Lung (tissue), 9 donors: ENCODE measurements at regions not wholly inside any gene's neighbourhood (a gene's known extent, or its start where the extent isn't known, plus 50 kb on each side); places are given as distances from the start of the nearest gene placed in this dataset.
A peak's percentile ranks its signal among the peaks of the same experiment; 100 is the strongest.
"Not testable (repeated sequence)": the region's sequence is repeated elsewhere in the genome, so short reads cannot be mapped to it uniquely, and the experiment has no call there.

Source experiments
- ATAC-seq: fragments of 200-7000 bp; cut with Tn5 transposase; one replicate; pipeline ENCODE4 v1.9.1; 2020; ENCODE audit warnings: moderate number of reproducible peaks; ENCODE audit not compliant: insufficient read depth, low FRiP score
- DNase-seq, 3 donors: peaks; one replicate each; pipeline ENCODE4 v3.0.0-alpha.2; 2013 to 2017
- H3K27ac ChIP-seq, 2 donors: one replicate each; pipeline ENCODE4 v1.5.1; 2013; ENCODE audit warnings: mild to moderate bottlenecking in 2 of 2, moderate library complexity in 2 of 2, control low read depth in 1 of 2, inconsistent platforms in 1 of 2, low read depth in 1 of 2, low read length in 1 of 2
- H3K27me3 ChIP-seq, 3 donors: one replicate each; pipeline ENCODE4 v1.5.1; 2013; ENCODE audit warnings: low read length in 2 of 3; ENCODE audit not compliant: control insufficient read depth in 3 of 3, insufficient read depth in 3 of 3
- H3K36me3 ChIP-seq, 4 donors: one replicate each; pipeline ENCODE4 v1.5.1; 2013; ENCODE audit warnings: low read length in 4 of 4, mild to moderate bottlenecking in 1 of 4, moderate library complexity in 1 of 4; ENCODE audit not compliant: control insufficient read depth in 4 of 4, insufficient read depth in 4 of 4
- H3K4me1 ChIP-seq, 5 donors: one replicate each; pipeline ENCODE4 v1.5.1; 2013; ENCODE audit warnings: low read length in 5 of 5, mild to moderate bottlenecking in 2 of 5, moderate library complexity in 1 of 5; ENCODE audit not compliant: control insufficient read depth in 5 of 5, insufficient read depth in 5 of 5
- H3K4me3 ChIP-seq: one replicate; pipeline ENCODE4 v1.5.1; 2013; ENCODE audit warnings: mild to moderate bottlenecking, control low read depth, moderate library complexity
- H3K9ac ChIP-seq, 2 donors: one replicate each; pipeline ENCODE4 v1.5.1; 2013; ENCODE audit warnings: low read length in 2 of 2, control low read depth in 1 of 2; ENCODE audit not compliant: insufficient read depth in 1 of 2
- H3K9me3 ChIP-seq, 4 donors: one replicate each; pipeline ENCODE4 v1.5.1; 2013; ENCODE audit warnings: low read length in 3 of 4, mild to moderate bottlenecking in 1 of 4, moderate library complexity in 1 of 4; ENCODE audit not compliant: control insufficient read depth in 4 of 4, insufficient read depth in 3 of 4
- WGBS, 2 donors: extraction: QIAGEN DNeasy Blood & Tissue Kit; methylation state at CpG; one replicate each; pipeline ENCODE4 v1.1.7; 2013; 5-methylcytosine and 5-hydroxymethylcytosine counted together
- donor health status: Bipolar disorder and iron deficiency.
- donor health status: healthy.
- donor health status: DM: yes; HTN: yes; CAD: no.

- DNase-seq: not testable (repeated sequence)
- WGBS, 2 donors: 80 to 81% methylated on average over 15 of the region's 15 CpGs
Observed at GRCh38 chr16:88178896-88179295, 203.9 kb upstream of the ZNF469 start.

DNA sequence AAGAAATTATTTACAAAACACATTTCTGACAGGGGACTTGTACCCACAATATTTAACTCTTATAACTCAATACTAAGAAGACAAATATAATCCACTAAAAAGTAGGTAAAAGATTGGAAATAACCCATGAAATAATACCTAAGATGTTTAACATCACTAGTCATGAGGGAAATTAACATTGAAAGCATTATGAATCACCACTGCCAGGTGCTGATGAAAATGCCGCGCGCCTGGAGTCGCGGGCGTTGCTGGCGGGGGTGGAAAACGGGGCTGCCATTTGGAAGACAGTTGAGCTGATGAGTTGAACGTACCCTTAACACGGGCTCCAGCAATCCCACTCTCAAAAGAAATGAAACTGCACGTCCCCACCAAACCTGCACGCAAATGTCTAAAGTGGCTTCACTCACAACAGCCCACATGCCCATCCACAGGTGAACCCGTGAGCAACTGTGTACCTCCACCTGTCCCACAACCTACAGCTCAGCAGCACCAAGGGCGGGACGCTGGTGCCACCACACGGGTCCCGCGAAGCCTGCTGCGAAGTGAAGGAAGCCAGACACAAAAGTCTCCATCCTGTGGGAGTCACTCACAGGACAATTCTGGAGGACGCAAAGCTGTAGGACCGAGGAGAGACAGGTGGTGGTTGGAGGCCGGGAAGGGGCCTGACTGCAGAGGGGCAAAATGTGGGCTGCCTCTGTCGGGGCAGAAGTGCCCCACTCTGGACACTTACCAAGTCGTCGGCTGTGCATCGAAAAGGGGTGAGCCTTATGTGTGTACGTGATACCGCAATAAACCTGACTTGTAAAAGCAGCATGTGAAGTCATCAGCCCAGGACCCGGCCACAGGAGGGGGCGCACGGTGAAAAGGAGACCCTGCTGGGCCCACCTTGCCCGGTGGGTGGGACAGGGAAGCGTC is 199.5 kb upstream of the ZNF469 start:
- not testable (repeated sequence) for H3K36me3 ChIP-seq, H3K9me3 ChIP-seq, DNase-seq, H3K4me3 ChIP-seq, H3K27me3 ChIP-seq, H3K9ac ChIP-seq, ATAC-seq, H3K27ac ChIP-seq
- H3K4me1 ChIP-seq: peaks cover 0 to 13% (median 0%) of the 10 kb centered on the region in 5 donors
- 88 to 90% methylated on average over 33 of the region's 33 CpGs for WGBS, 2 donors

More at GRCh38 chr16:88178896-88179295, 203.9 kb upstream of the ZNF469 start:
- not testable (repeated sequence) for H3K27me3 ChIP-seq, H3K9me3 ChIP-seq, ATAC-seq, H3K9ac ChIP-seq, H3K4me1 ChIP-seq, H3K36me3 ChIP-seq, H3K27ac ChIP-seq, H3K4me3 ChIP-seq

DNA sequence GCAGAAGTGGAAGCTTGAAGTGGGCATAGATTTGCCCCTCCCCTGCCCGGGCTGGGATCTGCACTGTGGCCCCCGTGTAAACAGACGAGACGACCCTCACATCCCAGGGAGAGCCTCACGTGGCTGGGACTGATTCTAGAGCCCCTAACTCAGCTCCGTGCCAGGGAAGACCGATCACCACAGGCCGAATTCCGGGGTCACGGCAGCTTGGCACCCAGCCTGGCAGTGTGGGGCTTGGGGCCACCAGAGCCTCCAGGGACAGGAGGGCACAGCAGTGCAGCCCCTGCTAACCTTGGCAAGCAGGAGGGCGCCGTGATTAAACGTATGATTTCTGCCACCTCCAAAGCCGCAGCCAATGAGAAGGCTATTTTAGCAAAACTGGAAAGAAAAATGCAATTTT is 198.7 kb upstream of the ZNF469 start:
- H3K9me3 ChIP-seq, H3K36me3 ChIP-seq, H3K4me3 ChIP-seq, DNase-seq, H3K27me3 ChIP-seq, H3K27ac ChIP-seq, H3K9ac ChIP-seq, ATAC-seq: not testable (repeated sequence)
- peaks cover 0 to 13% (median 0%) of the 10 kb centered on the region in 5 donors for H3K4me1 ChIP-seq
- WGBS, 2 donors: 87 to 95% methylated on average over 8 to 12 of the region's 14 CpGs

DNA sequence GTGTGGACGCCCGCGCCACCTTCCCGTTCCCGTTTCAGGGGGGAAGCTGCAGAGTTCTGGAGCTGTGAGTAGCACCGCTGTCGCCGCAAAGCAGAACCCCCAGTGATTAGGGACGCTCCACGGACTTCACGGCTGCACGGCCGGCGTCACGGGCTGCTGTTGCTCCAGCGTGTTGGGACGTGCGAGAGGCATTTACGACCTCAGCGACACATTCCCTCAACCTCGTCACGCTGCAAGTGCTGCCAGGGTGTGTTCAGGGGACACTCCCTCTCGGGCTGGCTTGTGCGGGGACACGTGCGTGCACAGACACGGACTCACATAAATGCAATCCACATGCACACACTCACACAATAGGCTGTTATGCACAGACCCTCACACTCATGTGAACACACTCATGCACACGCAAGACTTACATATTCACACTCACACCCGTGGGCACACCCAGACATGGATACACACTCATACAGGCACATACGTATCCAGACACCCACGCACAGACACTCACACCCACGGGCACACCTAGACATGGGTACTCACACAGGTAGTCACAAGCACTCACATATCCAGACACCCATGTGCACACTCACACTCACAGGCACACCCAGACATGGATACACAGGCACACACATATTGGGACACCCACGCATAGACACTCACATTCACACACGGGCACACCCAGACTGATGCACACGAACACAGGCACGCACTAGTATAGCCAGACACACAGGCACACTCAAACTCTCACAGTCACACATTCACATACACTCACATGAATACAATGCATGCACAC is 198.0 kb upstream of the ZNF469 start:
- not testable (repeated sequence) for ATAC-seq, H3K4me3 ChIP-seq, DNase-seq

GRCh38 chr16:88185406-88185805 is 197.4 kb upstream of the ZNF469 start:
- not testable (repeated sequence) for H3K9ac ChIP-seq, H3K27ac ChIP-seq, H3K4me3 ChIP-seq, DNase-seq, ATAC-seq, H3K9me3 ChIP-seq, H3K36me3 ChIP-seq, H3K27me3 ChIP-seq
- 96% methylated on average over 7 to 9 of the region's 9 CpGs for WGBS, 2 donors
- H3K4me1 ChIP-seq: peaks cover 0 to 13% (median 0%) of the 10 kb centered on the region in 5 donors

More for the DNA sequence above, 198.0 kb upstream of the ZNF469 start:
- H3K27me3 ChIP-seq, H3K9ac ChIP-seq, H3K27ac ChIP-seq, H3K9me3 ChIP-seq, H3K36me3 ChIP-seq: not testable (repeated sequence)
- H3K4me1 ChIP-seq: peaks cover 0 to 13% (median 0%) of the 10 kb centered on the region in 5 donors
- WGBS, 2 donors: 92 to 93% methylated on average over 31 to 33 of the region's 36 CpGs

DNA sequence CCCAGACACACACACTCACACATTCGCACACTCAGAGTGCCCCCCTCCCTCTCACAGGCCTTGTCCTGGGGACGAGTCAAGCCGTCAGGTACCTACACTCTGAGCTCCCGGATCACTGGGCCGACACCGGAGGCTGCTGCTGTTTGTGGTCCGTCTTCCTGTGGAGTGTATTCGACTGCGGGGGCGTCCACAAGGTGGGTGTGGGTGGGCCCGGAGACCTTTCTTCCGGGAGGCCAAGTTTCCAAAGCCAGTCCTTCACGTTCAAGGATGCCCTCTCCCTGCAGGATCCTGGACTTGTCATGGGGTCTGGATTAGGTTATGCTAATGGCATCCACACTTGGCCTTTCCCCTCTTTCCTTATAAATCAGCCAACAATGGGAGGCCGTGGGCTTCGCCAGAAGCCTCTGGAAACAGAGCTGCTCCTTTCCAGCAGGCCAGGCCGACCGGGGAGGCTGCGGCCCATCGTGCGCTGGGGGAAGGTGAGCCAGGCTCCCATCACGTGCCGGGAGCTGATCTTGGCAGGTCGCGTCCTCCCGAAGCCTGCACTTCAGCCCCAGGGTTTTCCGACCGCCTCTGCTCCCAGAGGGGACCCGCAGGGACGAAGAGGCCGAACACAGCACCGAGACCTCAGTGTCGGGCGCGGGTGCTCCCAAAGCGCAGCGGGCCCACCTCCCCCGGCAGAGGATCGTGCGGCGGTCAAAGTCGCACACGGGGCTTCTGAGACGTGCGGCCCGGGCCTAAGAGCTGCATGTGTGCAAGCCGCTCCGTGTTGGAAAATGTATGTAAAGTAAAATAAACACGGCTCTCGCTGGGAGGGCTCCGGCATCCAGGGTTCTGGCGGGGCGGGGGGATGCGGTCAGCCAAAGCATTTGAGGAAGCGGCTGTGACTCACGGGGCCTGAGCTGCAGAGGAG is 196.5 kb upstream of the ZNF469 start:
- H3K27ac ChIP-seq, ATAC-seq, H3K4me3 ChIP-seq, H3K27me3 ChIP-seq, H3K9me3 ChIP-seq, H3K36me3 ChIP-seq, H3K9ac ChIP-seq: not testable (repeated sequence)
- DNase-seq: peak; percentile 75 to 80 (median 78)
- peaks cover 0 to 13% (median 0%) of the 10 kb centered on the region in 5 donors for H3K4me1 ChIP-seq
- WGBS, 2 donors: 57 to 75% methylated on average over 53 to 55 of the region's 55 CpGs
